Stomach (tissue), 4 donors: ENCODE measurements at regions not wholly inside any gene's neighbourhood (a gene's known extent, or its start where the extent isn't known, plus 50 kb on each side); places are given as distances from the start of the nearest gene placed in this dataset.

ENCODE experiments used
- CTCF ChIP-seq, 7 experiments: fragments of 450-650 bp in 4 of 7; fragments of 200-600 bp in 3 of 7; sonication (generic) in 3 of 7; IDR thresholded peaks; one replicate each; pipeline ENCODE4 v1.5.1; 2016 to 2019; ENCODE audit warnings: antibody characterized with exemption in 7 of 7, control low read depth in 2 of 7, mild to moderate bottlenecking in 1 of 7
- POLR2AphosphoS5 ChIP-seq, 3 donors: sonication (generic); formaldehyde crosslinking; IDR thresholded peaks; one replicate each; pipeline ENCODE4 v1.6.1; 2016; ENCODE audit warnings: antibody characterized with exemption in 3 of 3

GRCh38 chr6:92683748-92684147, 735.6 kb downstream of the EPHA7 start:
- TF ChIP-seq POLR2AphosphoS5 (IDR thresholded peaks at IDR 0.05) = no peak
- no peak for TF ChIP-seq CTCF (IDR thresholded peaks at IDR 0.05)
